ENCODE measurements at regions not wholly inside any gene's neighbourhood (a gene's known extent, or its start where the extent isn't known, plus 50 kb on each side); places are given as distances from the start of the nearest gene placed in this dataset.

- TF ChIP-seq CTCF (IDR thresholded peaks at IDR 0.05) (no peak), ZFX (IDR thresholded peaks at IDR 0.05; ENCODE audit: borderline replicate concordance) (no peak)
Observed at GRCh38 chr18:30350263-30350662, 692.3 kb downstream of the DSC3 start.
